Endothelial cell (in vitro differentiated cells): ENCODE measurements at regions not wholly inside any gene's neighbourhood (a gene's known extent, or its start where the extent isn't known, plus 50 kb on each side); places are given as distances from the start of the nearest gene placed in this dataset.

ENCODE experiments used
- DNase-seq: peaks from one replicate; pipeline ENCODE4 v3.0.0; 2021; ENCODE audit warnings: low spot score
- H3K27ac Mint-ChIP-seq: one replicate; pipeline ENCODE4 v1.8.0; 2021; ENCODE audit warnings: mixed read lengths, inconsistent platforms; ENCODE audit not compliant: unreplicated experiment
- H3K27me3 Mint-ChIP-seq: one replicate; pipeline ENCODE4 v1.8.0; 2021; ENCODE audit warnings: mild to moderate bottlenecking, moderate library complexity, mixed read lengths, inconsistent platforms; ENCODE audit not compliant: unreplicated experiment
- H3K36me3 Mint-ChIP-seq: one replicate; pipeline ENCODE4 v1.8.0; 2021; ENCODE audit warnings: mild to moderate bottlenecking, low read depth, mixed read lengths, inconsistent platforms; ENCODE audit not compliant: unreplicated experiment
- H3K4me1 Mint-ChIP-seq: one replicate; pipeline ENCODE4 v1.8.0; 2021; ENCODE audit warnings: mild to moderate bottlenecking, mixed read lengths, inconsistent platforms; ENCODE audit not compliant: unreplicated experiment
- H3K4me3 Mint-ChIP-seq: one replicate; pipeline ENCODE4 v1.8.0; 2021; ENCODE audit warnings: mild to moderate bottlenecking, mixed read lengths, inconsistent platforms; ENCODE audit not compliant: unreplicated experiment
- H3K9me3 Mint-ChIP-seq: one replicate; pipeline ENCODE4 v1.8.0; 2021; ENCODE audit warnings: mixed read lengths, inconsistent platforms; ENCODE audit not compliant: unreplicated experiment
- TF ChIP-seq, protein P1 (sequence below): fragments of 200-600 bp; sonication (generic); IDR thresholded peaks from one replicate; pipeline ENCODE4 v1.5.0; 2021; ENCODE audit warnings: antibody characterized with exemption; ENCODE audit not compliant: unreplicated experiment

DNA sequence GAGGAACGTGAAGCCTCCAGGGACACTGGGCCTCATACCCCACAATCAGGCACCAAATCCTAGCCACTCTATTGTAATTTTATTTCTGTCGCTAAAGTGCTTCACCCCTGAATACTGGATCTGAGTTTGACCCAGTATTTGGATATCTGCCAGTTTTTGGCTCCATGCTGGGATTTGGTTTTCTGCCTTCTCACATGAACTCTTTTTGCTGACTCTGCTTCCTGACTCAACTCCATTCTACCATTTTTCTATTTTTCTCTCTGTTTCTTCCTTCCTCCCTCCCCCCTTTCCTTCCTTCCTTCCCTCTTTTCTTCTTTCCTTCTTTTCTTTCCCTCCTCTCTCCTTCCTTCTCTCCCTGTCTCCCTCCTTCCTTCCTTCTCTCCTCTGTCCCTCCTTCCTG lies 151.3 kb upstream of the GJB5 start:
- TF ChIP-seq, protein P1, sequence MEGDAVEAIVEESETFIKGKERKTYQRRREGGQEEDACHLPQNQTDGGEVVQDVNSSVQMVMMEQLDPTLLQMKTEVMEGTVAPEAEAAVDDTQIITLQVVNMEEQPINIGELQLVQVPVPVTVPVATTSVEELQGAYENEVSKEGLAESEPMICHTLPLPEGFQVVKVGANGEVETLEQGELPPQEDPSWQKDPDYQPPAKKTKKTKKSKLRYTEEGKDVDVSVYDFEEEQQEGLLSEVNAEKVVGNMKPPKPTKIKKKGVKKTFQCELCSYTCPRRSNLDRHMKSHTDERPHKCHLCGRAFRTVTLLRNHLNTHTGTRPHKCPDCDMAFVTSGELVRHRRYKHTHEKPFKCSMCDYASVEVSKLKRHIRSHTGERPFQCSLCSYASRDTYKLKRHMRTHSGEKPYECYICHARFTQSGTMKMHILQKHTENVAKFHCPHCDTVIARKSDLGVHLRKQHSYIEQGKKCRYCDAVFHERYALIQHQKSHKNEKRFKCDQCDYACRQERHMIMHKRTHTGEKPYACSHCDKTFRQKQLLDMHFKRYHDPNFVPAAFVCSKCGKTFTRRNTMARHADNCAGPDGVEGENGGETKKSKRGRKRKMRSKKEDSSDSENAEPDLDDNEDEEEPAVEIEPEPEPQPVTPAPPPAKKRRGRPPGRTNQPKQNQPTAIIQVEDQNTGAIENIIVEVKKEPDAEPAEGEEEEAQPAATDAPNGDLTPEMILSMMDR = no peak
- Mint-ChIP-seq H3K36me3 (no peaks in the 10 kb centered on the region), H3K9me3 (no peaks in the 10 kb centered on the region), H3K4me3 (no peak overlapping the region), H3K4me1 (peaks cover 4% of the 10 kb centered on the region), H3K27ac (no peak overlapping the region), H3K27me3 (peaks cover 4% of the 10 kb centered on the region)
- DNase-seq = no peak

DNA sequence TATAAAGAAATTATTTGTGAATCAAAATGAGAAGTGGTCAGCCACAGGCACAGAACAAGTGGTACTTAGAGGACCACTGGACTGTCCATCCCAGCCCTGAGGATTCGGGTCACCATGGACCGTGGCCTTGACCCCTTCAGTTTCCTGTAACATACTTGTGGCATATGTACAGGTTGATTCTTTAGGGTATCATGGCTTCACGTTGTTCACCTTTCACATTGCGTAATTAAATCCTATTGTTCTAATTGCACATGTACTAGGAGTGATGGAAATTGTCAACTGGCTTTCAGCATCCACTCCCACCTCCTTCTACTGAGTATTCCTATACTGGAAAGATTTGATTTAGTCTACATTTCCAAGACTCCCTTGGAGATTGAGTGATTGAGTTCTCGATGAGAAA lies 148.3 kb upstream of the GJB5 start:
- Mint-ChIP-seq H3K27ac (no peak overlapping the region), H3K4me3 (no peak overlapping the region), H3K36me3 (no peaks in the 10 kb centered on the region), H3K9me3 (no peaks in the 10 kb centered on the region), H3K4me1 (peaks cover 4% of the 10 kb centered on the region), H3K27me3 (peaks cover 2% of the 10 kb centered on the region)
- DNase-seq = no peak
- TF ChIP-seq, protein P1 = no peak

DNA sequence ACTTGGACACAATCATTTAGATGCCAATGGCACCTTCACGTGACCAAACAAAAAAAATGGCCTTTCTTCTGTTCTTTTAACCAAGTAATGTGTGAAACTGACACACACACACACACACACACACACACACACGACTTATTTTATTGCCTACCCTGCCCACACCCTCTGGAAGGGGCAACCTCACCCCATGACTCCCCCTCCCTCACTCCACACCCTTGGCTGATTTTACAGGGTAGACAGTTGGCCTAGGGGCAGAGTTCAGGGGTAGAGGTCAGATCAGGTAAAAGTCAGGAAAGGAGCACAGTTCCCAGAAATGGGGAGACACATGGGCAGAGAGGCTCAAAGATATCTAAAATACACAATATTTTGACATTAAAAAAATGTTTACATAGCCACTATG lies 144.8 kb upstream of the GJB5 start:
- Mint-ChIP-seq H3K27ac (no peak overlapping the region), H3K4me3 (no peak overlapping the region), H3K36me3 (no peaks in the 10 kb centered on the region), H3K27me3 (peaks cover 3% of the 10 kb centered on the region), H3K4me1 (peaks cover 4% of the 10 kb centered on the region), H3K9me3 (no peaks in the 10 kb centered on the region)
- TF ChIP-seq, protein P1 = no peak
- DNase-seq = no peak

DNA sequence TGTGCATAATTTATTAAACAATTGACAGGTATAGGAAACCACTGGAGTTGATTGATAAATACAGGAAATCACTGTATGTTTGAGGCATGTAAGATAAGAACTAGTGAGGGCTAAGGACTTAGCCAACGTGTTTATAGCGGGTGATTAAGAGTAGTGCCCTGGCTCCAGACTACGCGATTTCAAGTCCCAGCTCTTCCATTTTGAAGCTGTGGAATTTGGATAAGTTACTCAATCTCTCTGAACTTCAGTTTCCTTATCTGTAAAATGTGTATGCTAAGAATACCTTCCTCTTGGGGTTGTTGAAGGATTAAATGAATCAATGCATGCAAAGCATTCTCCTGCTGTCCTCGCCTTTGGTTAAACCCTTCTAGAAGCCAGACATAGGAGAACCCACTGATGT lies 143.3 kb upstream of the GJB5 start:
- Mint-ChIP-seq H3K9me3 (no peaks in the 10 kb centered on the region), H3K4me1 (peaks cover 4% of the 10 kb centered on the region), H3K27ac (no peak overlapping the region), H3K4me3 (no peak overlapping the region), H3K27me3 (peaks cover 4% of the 10 kb centered on the region), H3K36me3 (no peaks in the 10 kb centered on the region)
- TF ChIP-seq, protein P1 = no peak
- no peak for DNase-seq

DNA sequence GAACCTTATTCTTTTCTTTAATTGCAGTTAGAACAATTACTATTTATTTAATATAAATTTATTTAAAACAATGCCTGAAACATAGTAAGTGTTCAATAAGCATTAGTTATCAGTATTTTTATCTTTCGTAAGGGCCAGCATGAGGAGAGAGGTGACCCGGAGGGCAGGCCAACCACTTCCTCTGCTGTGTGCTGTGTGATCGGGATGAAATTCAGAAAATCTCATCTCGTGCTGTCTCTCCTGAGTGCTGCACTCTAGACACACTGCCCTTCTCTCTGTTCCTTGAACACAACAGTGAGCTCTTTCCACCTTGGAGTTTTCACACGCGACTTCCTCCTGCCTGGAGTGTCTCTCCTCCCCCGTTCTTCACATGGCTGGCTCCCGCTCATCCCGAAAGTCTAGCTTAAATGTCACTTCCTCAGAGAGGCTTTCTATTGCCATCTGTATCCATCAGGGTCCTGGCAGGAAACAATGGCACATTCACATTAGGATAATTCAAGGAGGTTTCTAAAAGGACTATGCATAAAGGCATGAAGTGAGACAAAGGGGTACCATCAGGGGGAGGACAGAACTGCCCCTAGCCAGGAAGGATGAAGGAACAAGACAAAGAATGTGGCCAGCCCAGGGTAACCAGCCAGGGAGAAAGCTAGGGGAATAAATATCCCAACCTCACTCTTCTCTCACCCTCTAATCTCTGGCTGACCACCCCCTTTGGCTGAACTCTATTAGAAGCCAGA lies 142.6 kb upstream of the GJB5 start:
- no peaks in the 10 kb centered on the region for H3K9me3 Mint-ChIP-seq
- H3K27ac Mint-ChIP-seq = peak overlapping the region; percentile 3
- H3K4me1 Mint-ChIP-seq = peaks cover 4% of the 10 kb centered on the region
- H3K27me3 Mint-ChIP-seq = peaks cover 5% of the 10 kb centered on the region
- TF ChIP-seq, protein P1 = no peak
- no peak for DNase-seq
- no peak overlapping the region for H3K4me3 Mint-ChIP-seq
- no peaks in the 10 kb centered on the region for H3K36me3 Mint-ChIP-seq
